GM13977 (cell line): ENCODE measurements at regions not wholly inside any gene's neighbourhood (a gene's known extent, or its start where the extent isn't known, plus 50 kb on each side); places are given as distances from the start of the nearest gene placed in this dataset.

Source experiments
- DNase-seq: peaks from one replicate; pipeline ENCODE4 v3.0.0; 2012; ENCODE audit warnings: low spot score
- CTCF ChIP-seq: IDR thresholded peaks from 2 replicates; pipeline ENCODE4 v1.5.1; 2012; ENCODE audit warnings: mild to moderate bottlenecking, control low read depth; ENCODE audit not compliant: insufficient read depth; ENCODE audit errors: extremely low read depth, missing control alignments
- in situ Hi-C: fragments of 300-500 bp; cut with MboI; formaldehyde crosslinking; loops from one replicate; pipeline ENCODE4 v1.12.0; 2022; ENCODE audit warnings: low sequenced_read_pairs, low pct_unique_long_range_greater_than_20kb, mixed read lengths, inconsistent platforms; ENCODE audit not compliant: unreplicated experiment

GRCh38 chr11:119560961-119561360, 138.0 kb upstream of the THY1 start:
- DNase-seq = no peak
- in situ Hi-C loops = no loop called here
- TF ChIP-seq CTCF = no peak

- DNase-seq = no peak
- no peak for TF ChIP-seq CTCF
- in situ Hi-C loops = no loop called here
Observed at GRCh38 chr11:119560291-119560690, 137.3 kb upstream of the THY1 start.

GRCh38 chr11:119552106-119552485, 129.1 kb upstream of the THY1 start:
- in situ Hi-C loops = no loop called here
- DNase-seq = no peak
- TF ChIP-seq CTCF = no peak

GRCh38 chr11:119551420-119552105, 128.6 kb upstream of the THY1 start:
- DNase-seq = no peak
- no peak for TF ChIP-seq CTCF
- in situ Hi-C loops = no loop called here

- in situ Hi-C loops = no loop called here
- TF ChIP-seq CTCF = no peak
- no peak for DNase-seq
Observed at GRCh38 chr11:119550053-119550752, 127.2 kb upstream of the THY1 start.

GRCh38 chr11:119547511-119547910, 124.5 kb upstream of the THY1 start:
- DNase-seq = no peak
- in situ Hi-C loops = no loop called here
- TF ChIP-seq CTCF = no peak
